GM19455 (cell line): ENCODE measurements at regions not wholly inside any gene's neighbourhood (a gene's known extent, or its start where the extent isn't known, plus 50 kb on each side); places are given as distances from the start of the nearest gene placed in this dataset.
A peak's percentile ranks its signal among the peaks of the same experiment; 100 is the strongest.
"Not testable (repeated sequence)": the region's sequence is repeated elsewhere in the genome, so short reads cannot be mapped to it uniquely, and the experiment has no call there.

Source experiments
- ATAC-seq: cut with Tn5 transposase; IDR thresholded peaks from one replicate; pipeline ENCODE4 v1.9.1; 2021; ENCODE audit not compliant: unreplicated experiment

GRCh38 chr10:30765022-30765615 lies 135.6 kb upstream of the LYZL2 start:
- ATAC-seq: no peak

GRCh38 chr10:30763918-30764317 lies 134.4 kb upstream of the LYZL2 start:
- ATAC-seq: no peak

GRCh38 chr10:30762620-30763019 lies 133.1 kb upstream of the LYZL2 start:
- no peak for ATAC-seq

DNA sequence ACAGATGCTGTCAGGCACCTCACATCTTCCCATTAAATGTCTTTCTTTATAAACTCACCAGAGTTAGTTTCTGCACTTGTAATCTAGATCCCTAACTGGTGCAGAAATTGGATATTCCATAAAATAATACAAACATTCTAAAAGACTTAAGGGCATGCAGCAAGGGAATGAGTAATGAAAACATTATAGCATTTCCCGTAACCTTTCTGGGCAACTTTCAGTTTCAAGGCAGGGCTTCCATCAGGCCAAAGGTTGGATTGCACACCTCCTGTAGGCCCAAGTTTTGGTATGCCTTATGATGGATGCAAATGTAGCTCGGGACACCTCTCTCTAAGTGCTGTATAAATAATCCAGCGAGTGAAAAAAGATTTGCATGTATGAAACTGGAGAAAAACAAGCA lies 129.9 kb upstream of the LYZL2 start:
- no peak for ATAC-seq

- no peak for ATAC-seq
Measured at GRCh38 chr10:30758338-30758737, 128.8 kb upstream of the LYZL2 start.

GRCh38 chr10:30756896-30757295 lies 127.3 kb upstream of the LYZL2 start:
- ATAC-seq: no peak

DNA sequence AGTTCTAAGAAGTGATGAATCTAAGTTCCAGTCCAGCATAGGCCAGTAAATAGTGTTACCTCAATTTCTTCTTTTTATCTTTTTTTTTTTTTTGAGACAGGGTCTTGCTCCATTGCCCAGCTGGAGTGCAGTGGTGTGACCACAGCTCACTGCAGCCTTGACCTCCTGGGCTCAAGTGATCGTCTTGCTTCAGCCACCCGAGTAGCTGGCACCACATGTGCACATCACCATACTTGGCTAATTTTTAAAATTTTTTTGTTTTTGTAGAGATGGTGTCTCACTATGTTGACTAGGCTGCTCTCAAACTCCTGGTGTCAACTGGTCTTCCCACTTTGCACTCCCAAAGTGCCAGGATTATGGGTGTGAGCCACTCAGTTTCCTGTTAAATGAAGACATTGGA lies 126.6 kb upstream of the LYZL2 start:
- no peak for ATAC-seq

DNA sequence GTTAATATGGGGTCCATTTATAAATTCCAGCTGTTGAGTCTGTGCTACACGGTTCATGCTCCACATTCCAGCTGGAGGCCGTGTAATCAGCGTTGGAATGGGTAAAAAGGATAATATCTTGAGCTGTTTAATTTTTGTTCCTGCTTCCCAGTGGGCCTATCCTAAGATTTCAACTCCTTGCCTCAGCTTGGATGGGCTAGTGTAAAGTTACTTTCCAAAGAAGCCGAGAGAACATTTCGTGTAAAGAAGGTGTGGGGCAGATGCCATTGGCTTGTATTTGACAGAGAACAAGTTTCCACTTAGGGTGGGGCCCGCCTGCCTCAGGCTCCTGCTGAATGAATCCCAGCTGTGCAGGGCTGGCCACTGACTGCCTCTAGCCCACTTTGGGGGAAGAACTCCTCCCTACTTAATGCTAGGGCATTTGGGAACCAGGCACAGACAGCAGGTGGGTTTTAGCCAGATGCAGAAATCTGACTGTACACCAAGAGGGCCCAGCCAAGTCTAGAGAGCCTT lies 125.9 kb upstream of the LYZL2 start:
- no peak for ATAC-seq

DNA sequence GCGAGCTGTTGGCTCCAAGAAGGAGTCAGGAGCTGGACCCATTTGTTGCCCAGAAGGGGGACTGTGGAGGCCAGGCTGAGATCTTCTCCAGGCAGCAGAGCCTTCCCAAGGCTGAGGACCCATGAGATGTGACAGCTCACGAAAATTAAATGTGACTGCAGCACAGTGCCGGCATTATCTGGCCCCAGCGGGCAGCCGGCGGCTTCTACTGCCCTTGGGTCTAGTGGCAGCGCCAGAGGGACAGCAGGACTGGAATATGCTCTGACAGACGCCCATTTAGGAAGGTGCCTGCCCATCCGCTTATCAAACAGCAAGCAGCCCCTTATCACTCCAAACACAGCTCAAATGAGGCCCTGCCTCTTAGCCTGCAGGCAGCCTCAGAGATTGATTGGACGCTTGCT lies 122.9 kb upstream of the LYZL2 start:
- no peak for ATAC-seq

DNA sequence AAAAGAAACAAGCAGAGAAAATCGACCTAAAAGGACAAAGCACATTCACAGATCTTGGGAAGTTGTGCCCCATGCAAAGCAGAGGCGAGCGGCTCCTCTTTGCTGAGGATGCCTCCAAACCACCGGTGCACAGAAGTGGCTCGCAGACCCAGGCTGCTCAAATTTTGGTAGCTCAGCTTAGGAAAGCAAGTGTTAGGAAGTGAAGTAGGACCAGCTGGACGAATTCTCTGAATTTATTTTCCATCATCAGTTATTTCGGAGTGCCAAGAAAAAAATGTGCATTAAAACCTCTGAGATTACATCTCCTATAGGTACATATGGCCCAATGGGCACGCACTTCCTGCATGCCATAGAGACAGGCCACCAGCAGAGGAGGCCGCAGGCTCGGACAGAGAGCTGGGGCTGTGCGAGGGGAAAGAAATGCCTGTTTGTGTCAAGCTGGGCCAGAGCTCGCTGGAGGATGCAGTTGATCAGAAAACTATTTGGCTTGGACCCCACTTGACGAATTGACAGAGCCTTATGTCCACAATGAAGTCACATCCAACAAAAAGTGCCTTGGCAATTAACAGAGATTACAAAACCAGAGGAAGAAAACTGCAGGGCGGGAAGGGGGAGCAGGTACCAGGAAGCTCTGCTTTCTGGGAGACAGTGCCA lies 122.3 kb upstream of the LYZL2 start:
- no peak for ATAC-seq

- ATAC-seq: no peak
Measured at GRCh38 chr10:30750971-30751677, 121.6 kb upstream of the LYZL2 start.

GRCh38 chr10:30749385-30749784 lies 119.8 kb upstream of the LYZL2 start:
- ATAC-seq: no peak

GRCh38 chr10:30748152-30748973 lies 118.8 kb upstream of the LYZL2 start:
- no peak for ATAC-seq

DNA sequence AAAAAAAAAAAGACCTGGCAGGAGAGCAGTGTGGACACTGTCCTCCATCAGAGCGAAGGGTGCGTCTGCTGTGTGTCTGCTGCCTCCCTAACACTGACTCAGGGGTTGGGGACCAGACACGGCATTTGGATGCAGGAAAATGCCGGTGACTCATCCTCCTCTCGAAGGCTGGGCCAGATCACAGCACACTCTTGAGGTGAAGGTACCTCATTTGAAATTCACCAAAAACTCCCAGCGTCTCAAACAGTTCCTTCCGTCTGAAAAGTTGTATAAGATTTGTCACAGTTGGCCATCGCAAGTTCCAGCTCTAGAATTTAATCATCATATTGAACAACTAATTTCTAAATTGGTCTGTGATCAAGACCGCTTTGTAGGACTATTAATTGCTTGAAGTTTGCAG lies 118.1 kb upstream of the LYZL2 start:
- no peak for ATAC-seq

DNA sequence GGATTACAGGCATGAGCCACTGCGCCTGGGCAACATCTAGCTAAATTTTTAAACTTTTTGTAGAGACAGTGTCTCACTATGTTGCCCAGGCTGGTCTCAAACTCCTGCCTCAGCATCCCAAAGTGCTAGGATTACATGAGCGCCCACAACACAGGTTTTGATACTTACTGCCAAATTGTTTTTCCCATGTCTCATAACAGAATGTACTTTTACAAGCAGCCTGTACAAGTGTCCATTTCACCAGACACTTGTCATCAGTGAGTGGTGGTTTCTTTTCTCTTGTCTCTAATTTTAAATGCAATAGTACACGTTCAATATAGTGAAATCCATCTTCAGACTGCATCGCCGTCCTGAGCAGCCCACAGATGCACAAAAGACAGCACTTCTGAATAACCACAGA lies 116.4 kb upstream of the LYZL2 start:
- ATAC-seq: no peak

GRCh38 chr10:30744106-30744505 lies 114.6 kb upstream of the LYZL2 start:
- no peak for ATAC-seq

DNA sequence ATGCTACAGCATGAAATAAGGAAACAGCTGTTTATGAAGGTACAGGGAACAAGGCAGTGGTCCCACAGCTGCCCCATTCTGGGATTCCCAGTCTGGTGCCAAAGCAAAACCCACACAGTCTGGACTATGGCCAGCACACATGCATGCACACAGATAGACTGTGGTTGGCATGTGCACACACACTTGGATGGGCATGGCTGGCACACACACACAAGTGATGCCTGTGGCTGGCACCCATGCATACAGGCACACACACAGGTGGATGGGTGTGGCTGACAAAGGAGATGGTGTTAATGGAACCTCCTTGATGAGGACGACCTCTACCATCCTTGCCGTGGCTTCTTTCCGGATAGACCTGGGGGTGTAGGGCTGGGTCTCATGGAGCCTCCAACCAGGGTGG lies 114.0 kb upstream of the LYZL2 start:
- ATAC-seq: no peak

- peak; percentile 66 for ATAC-seq
Measured at GRCh38 chr10:30742471-30742870, 112.9 kb upstream of the LYZL2 start.

DNA sequence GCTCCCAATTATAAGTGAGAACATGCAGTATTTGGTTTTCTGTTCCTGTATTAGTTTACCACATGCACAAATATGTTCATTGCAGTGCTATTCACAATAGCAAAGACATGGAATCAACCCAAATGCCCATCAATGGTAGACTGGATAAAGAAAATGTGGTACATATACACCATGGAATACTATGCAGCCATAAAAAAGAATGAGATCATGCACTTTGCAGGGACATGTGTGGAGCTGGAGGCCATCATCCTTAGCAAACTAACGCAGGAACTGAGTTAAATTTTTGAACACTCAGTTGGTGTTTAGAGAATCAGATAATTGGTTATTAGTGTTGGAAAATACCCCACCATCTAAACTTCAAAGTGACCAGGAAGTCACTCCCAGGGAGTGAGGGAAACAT lies 111.2 kb upstream of the LYZL2 start:
- not testable (repeated sequence) for ATAC-seq

DNA sequence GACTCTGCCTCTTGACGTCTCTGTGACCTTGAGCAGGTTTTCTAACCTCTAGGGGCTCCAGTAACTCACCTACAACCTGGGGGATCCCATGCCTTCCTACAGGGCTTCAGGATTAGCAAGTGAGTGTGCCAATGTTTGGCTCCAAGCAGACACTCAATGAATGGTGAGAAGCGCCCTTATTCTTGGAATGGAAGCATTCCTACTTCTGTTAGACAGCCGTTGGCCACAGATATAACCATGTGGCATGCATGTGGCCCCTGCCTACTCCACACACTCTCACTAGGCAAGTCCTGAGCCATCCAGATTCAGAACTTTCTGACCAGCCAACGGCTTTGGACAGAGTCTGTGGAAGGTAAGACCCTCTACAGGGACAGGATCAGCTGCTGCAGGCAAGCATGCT lies 108.9 kb upstream of the LYZL2 start:
- no peak for ATAC-seq

GRCh38 chr10:30737931-30738391 lies 108.4 kb upstream of the LYZL2 start:
- no peak for ATAC-seq
